ENCODE measurements at regions not wholly inside any gene's neighbourhood (a gene's known extent, or its start where the extent isn't known, plus 50 kb on each side); places are given as distances from the start of the nearest gene placed in this dataset.

DNA sequence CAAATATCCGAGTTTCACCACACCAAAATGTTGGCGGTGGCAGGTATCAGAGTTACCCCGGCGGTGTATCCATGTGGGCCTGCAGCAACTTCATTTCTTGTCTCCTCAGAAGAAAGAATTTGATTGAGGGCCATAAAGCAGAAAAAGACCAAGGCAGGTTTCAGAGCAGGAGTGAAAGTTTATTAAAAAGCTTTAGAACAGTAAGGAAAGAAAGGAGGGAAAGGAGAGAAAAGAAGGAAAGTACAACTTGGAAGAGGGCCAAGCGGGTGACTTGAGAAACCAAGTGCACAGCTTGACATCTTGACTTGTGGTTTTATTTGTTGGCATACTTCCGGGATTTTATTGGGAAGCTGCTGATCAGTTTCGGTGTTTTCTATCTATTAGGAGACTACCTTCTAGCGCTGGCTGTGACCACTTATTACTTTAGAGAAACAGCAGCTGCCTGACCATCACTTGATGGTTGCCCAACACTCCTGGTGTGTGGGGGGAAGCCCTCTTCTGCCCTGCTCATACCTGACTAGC is 75.5 kb upstream of the RAB3GAP2 start:
- no peaks in the 10 kb centered on the region for H3K9me3 ChIP-seq (ENCODE audit: low read length)
- H3K27ac ChIP-seq (ENCODE audit: low read length): no peak overlapping the region
- H4K20me1 ChIP-seq (ENCODE audit: insufficient read depth): no peaks in the 10 kb centered on the region
- H3K79me2 ChIP-seq (replicated peaks; ENCODE audit: insufficient read depth, low read length): no peaks in the 10 kb centered on the region
- H3K4me3 ChIP-seq (ENCODE audit: low read length): no peak overlapping the region
- H3F3A ChIP-seq (ENCODE audit: insufficient read depth, low read length, poor library complexity, severe bottlenecking): no peaks in the 10 kb centered on the region
- H3K9me2 ChIP-seq (ENCODE audit: insufficient read depth, low read length): no peaks in the 10 kb centered on the region
- no peak for TF ChIP-seq MXI1 (conservative IDR thresholded peaks at IDR 0.05; ENCODE audit: poor library complexity, severe bottlenecking)
- no peak for TF ChIP-seq RAD21 (conservative IDR thresholded peaks at IDR 0.05)
- TF ChIP-seq EP300 (conservative IDR thresholded peaks at IDR 0.05; ENCODE audit: poor library complexity, severe bottlenecking): no peak
- TF ChIP-seq POLR2AphosphoS5 (IDR thresholded peaks at IDR 0.05): no peak
- TF ChIP-seq, protein P1, sequence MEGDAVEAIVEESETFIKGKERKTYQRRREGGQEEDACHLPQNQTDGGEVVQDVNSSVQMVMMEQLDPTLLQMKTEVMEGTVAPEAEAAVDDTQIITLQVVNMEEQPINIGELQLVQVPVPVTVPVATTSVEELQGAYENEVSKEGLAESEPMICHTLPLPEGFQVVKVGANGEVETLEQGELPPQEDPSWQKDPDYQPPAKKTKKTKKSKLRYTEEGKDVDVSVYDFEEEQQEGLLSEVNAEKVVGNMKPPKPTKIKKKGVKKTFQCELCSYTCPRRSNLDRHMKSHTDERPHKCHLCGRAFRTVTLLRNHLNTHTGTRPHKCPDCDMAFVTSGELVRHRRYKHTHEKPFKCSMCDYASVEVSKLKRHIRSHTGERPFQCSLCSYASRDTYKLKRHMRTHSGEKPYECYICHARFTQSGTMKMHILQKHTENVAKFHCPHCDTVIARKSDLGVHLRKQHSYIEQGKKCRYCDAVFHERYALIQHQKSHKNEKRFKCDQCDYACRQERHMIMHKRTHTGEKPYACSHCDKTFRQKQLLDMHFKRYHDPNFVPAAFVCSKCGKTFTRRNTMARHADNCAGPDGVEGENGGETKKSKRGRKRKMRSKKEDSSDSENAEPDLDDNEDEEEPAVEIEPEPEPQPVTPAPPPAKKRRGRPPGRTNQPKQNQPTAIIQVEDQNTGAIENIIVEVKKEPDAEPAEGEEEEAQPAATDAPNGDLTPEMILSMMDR (IDR thresholded peaks at IDR 0.05; ENCODE audit: poor library complexity, severe bottlenecking): no peak
- TF ChIP-seq TAF1 (IDR thresholded peaks at IDR 0.05; ENCODE audit: low read depth): no peak
- no peak for TF ChIP-seq EZH2 (IDR thresholded peaks at IDR 0.05; ENCODE audit: borderline replicate concordance, insufficient read depth, low read length, poor library complexity, severe bottlenecking)
- TF ChIP-seq SMC3 (conservative IDR thresholded peaks at IDR 0.05; ENCODE audit: poor library complexity): no peak
- TF ChIP-seq, protein P2, sequence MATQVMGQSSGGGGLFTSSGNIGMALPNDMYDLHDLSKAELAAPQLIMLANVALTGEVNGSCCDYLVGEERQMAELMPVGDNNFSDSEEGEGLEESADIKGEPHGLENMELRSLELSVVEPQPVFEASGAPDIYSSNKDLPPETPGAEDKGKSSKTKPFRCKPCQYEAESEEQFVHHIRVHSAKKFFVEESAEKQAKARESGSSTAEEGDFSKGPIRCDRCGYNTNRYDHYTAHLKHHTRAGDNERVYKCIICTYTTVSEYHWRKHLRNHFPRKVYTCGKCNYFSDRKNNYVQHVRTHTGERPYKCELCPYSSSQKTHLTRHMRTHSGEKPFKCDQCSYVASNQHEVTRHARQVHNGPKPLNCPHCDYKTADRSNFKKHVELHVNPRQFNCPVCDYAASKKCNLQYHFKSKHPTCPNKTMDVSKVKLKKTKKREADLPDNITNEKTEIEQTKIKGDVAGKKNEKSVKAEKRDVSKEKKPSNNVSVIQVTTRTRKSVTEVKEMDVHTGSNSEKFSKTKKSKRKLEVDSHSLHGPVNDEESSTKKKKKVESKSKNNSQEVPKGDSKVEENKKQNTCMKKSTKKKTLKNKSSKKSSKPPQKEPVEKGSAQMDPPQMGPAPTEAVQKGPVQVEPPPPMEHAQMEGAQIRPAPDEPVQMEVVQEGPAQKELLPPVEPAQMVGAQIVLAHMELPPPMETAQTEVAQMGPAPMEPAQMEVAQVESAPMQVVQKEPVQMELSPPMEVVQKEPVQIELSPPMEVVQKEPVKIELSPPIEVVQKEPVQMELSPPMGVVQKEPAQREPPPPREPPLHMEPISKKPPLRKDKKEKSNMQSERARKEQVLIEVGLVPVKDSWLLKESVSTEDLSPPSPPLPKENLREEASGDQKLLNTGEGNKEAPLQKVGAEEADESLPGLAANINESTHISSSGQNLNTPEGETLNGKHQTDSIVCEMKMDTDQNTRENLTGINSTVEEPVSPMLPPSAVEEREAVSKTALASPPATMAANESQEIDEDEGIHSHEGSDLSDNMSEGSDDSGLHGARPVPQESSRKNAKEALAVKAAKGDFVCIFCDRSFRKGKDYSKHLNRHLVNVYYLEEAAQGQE (IDR thresholded peaks at IDR 0.05; ENCODE audit: borderline replicate concordance): no peak
- no peaks in the 10 kb centered on the region for H3K36me3 ChIP-seq (ENCODE audit: insufficient read depth, low read length)
- H3K4me2 ChIP-seq (ENCODE audit: low read length): no peak overlapping the region
- H3K9ac ChIP-seq (ENCODE audit: low read length): no peak overlapping the region
- no peaks in the 10 kb centered on the region for H3K27me3 ChIP-seq (ENCODE audit: insufficient read depth, low read depth, low read length)
- H2AFZ ChIP-seq (ENCODE audit: low read depth, low read length): no peak overlapping the region

DNA sequence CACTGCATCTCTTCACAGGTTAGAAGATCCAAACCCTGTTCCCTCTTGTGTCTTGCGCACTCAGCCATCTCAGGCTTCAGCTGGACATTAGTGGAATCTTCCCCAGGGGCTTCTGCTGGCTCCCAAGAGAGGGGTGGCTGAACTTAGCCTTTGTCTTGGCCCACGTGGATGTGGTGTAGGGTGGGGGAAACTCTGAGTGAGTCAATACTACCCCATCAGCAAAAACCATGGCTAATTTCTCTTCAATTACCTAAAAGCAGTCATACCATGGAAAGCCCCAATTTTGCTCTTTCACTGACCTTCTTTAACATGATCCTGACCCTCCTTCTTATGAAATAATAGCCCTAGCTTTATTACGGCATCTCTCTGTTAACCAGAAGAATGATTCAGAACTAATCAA is 72.5 kb upstream of the RAB3GAP2 start:
- Histone ChIP-seq H3K9me2 (ENCODE audit: insufficient read depth, low read length) (no peaks in the 10 kb centered on the region), H3F3A (ENCODE audit: insufficient read depth, low read length, poor library complexity, severe bottlenecking) (no peaks in the 10 kb centered on the region), H4K20me1 (ENCODE audit: insufficient read depth) (no peaks in the 10 kb centered on the region), H3K27ac (ENCODE audit: low read length) (no peak overlapping the region), H3K9ac (ENCODE audit: low read length) (no peak overlapping the region), H3K27me3 (ENCODE audit: insufficient read depth, low read depth, low read length) (no peaks in the 10 kb centered on the region), H3K4me2 (ENCODE audit: low read length) (no peak overlapping the region), H3K36me3 (ENCODE audit: insufficient read depth, low read length) (no peaks in the 10 kb centered on the region), H3K9me3 (ENCODE audit: low read length) (no peaks in the 10 kb centered on the region), H3K79me2 (replicated peaks; ENCODE audit: insufficient read depth, low read length) (no peaks in the 10 kb centered on the region), H3K4me3 (ENCODE audit: low read length) (no peak overlapping the region), H2AFZ (ENCODE audit: low read depth, low read length) (no peak overlapping the region)
- TF ChIP-seq EZH2 (IDR thresholded peaks at IDR 0.05; ENCODE audit: borderline replicate concordance, insufficient read depth, low read length, poor library complexity, severe bottlenecking) (no peak), TAF1 (IDR thresholded peaks at IDR 0.05; ENCODE audit: low read depth) (no peak), SMC3 (conservative IDR thresholded peaks at IDR 0.05; ENCODE audit: poor library complexity) (no peak), MXI1 (conservative IDR thresholded peaks at IDR 0.05; ENCODE audit: poor library complexity, severe bottlenecking) (no peak)
- TF ChIP-seq, protein P2 (IDR thresholded peaks at IDR 0.05; ENCODE audit: borderline replicate concordance): no peak
- TF ChIP-seq, protein P1 (IDR thresholded peaks at IDR 0.05; ENCODE audit: poor library complexity, severe bottlenecking): no peak
